Right lobe of liver (tissue), 6 donors: ENCODE measurements at regions not wholly inside any gene's neighbourhood (a gene's known extent, or its start where the extent isn't known, plus 50 kb on each side); places are given as distances from the start of the nearest gene placed in this dataset.

Source experiments
- ATAC-seq, 4 donors: fragments of 200-7000 bp; cut with Tn5 transposase; one replicate each; pipeline ENCODE4 v1.9.1; 2020; ENCODE audit warnings: mild to moderate bottlenecking in 4 of 4, moderate library complexity in 4 of 4
- DNase-seq, 3 donors: peaks; one replicate each; pipeline ENCODE4 v3.0.0-alpha.2; 2020
- H3K27ac ChIP-seq, 3 donors: fragments of 200-600 bp; one replicate each; pipeline ENCODE4 v1.8.0; 2022
- H3K27me3 ChIP-seq, 2 donors: fragments of 200-600 bp; one replicate each; pipeline ENCODE4 v1.8.0; 2022
- H3K36me3 ChIP-seq, 4 donors: fragments of 200-600 bp; sonication (generic) in 1 of 4; one replicate each; pipeline versions ENCODE4 v1.5.1 to v1.8.0; 2017 to 2022; ENCODE audit warnings: control low read depth in 1 of 4
- H3K4me1 ChIP-seq, 4 donors: fragments of 200-600 bp; sonication (generic) in 1 of 4; one replicate each; pipeline versions ENCODE4 v1.5.1 to v1.8.0; 2017 to 2022; ENCODE audit warnings: control low read depth in 1 of 4
- H3K4me3 ChIP-seq, 3 donors: fragments of 200-600 bp; one replicate each; pipeline ENCODE4 v1.8.0; 2022
- H3K9me3 ChIP-seq, 4 donors: fragments of 200-600 bp; sonication (generic) in 1 of 4; one replicate each; pipeline versions ENCODE4 v1.5.1 to v1.8.0; 2017 to 2022; ENCODE audit warnings: control low read depth in 1 of 4
- CTCF ChIP-seq, 4 donors: fragments of 200-600 bp in 3 of 4; fragments of 450-650 bp in 1 of 4; IDR thresholded peaks; one replicate each; pipeline versions ENCODE4 v1.5.1 to v1.8.0; 2016 to 2022; ENCODE audit warnings: antibody characterized with exemption in 4 of 4, mild to moderate bottlenecking in 2 of 4
- POLR2A ChIP-seq: fragments of 450-650 bp; IDR thresholded peaks from one replicate; pipeline ENCODE4 v1.6.1; 2017; ENCODE audit warnings: antibody characterized with exemption, mild to moderate bottlenecking
- WGBS: methylation state at CpG from one replicate; pipeline ENCODE4 v1.1.6; 2018; ENCODE audit warnings: low coverage, low lambda C conversion rate; ENCODE audit not compliant: insufficient coverage; ENCODE audit errors: missing lambda C conversion rate; 5-methylcytosine and 5-hydroxymethylcytosine counted together
- intact Hi-C, 2 donors: fragments of 100-400 bp; cut with DNase I; formaldehyde crosslinking; loops; one replicate each; pipeline versions ENCODE4 v1.11.2 to v1.14.1; 2022
- donor health status: DM: no; HTN: yes; CAD: no.
- donor health status: DM: no; HTN: no; CAD: no.
- donor health status: DM: no; HTN: no; CAD: no.
- donor health status: DM: no; HTN: yes; CAD: no.
- donor health status: DM: no; HTN: yes; CAD: no.

- WGBS: 61% methylated on average over 3 of the region's 3 CpGs
- DNase-seq: no peak
- intact Hi-C loops: no loop called here
- H3K9me3 ChIP-seq: no peaks in the 10 kb centered on the region
- no peaks in the 10 kb centered on the region for H3K27me3 ChIP-seq
- no peak overlapping the region for H3K27ac ChIP-seq
- H3K36me3 ChIP-seq: no peaks in the 10 kb centered on the region
- TF ChIP-seq POLR2A (no peak), CTCF (IDR thresholded peaks at IDR 0.05) (no peak)
- no peaks in the 10 kb centered on the region for H3K4me1 ChIP-seq
- ATAC-seq: no peak
- no peak overlapping the region for H3K4me3 ChIP-seq
These were observed 212.8 kb downstream of the MYCN start for GRCh38 chr2:16152928-16153753.

- no peak for DNase-seq
- no peak overlapping the region for H3K27ac ChIP-seq
- H3K4me1 ChIP-seq: no peaks in the 10 kb centered on the region
- intact Hi-C loops: no loop called here
- no peak overlapping the region for H3K4me3 ChIP-seq
- H3K36me3 ChIP-seq: no peaks in the 10 kb centered on the region
- no peaks in the 10 kb centered on the region for H3K9me3 ChIP-seq
- TF ChIP-seq POLR2A (no peak), CTCF (IDR thresholded peaks at IDR 0.05) (no peak)
- WGBS: 83% methylated on average over 5 of the region's 5 CpGs
- no peak for ATAC-seq
- no peaks in the 10 kb centered on the region for H3K27me3 ChIP-seq
These were observed 211.9 kb downstream of the MYCN start for GRCh38 chr2:16152071-16152927.

GRCh38 chr2:16151651-16152050 is 211.3 kb downstream of the MYCN start:
- WGBS: 69% methylated on average over 3 of the region's 4 CpGs
- no peaks in the 10 kb centered on the region for H3K4me1 ChIP-seq
- intact Hi-C loops: no loop called here
- H3K9me3 ChIP-seq: no peaks in the 10 kb centered on the region
- H3K27me3 ChIP-seq: no peaks in the 10 kb centered on the region
- ATAC-seq: no peak
- no peak overlapping the region for H3K4me3 ChIP-seq
- TF ChIP-seq POLR2A (no peak), CTCF (IDR thresholded peaks at IDR 0.05) (no peak)
- H3K36me3 ChIP-seq: no peaks in the 10 kb centered on the region
- H3K27ac ChIP-seq: no peak overlapping the region
- no peak for DNase-seq

GRCh38 chr2:16151281-16151570 is 210.9 kb downstream of the MYCN start:
- no peak for TF ChIP-seq CTCF (IDR thresholded peaks at IDR 0.05)
- no peak for TF ChIP-seq POLR2A
- Histone ChIP-seq H3K36me3 (no peaks in the 10 kb centered on the region), H3K9me3 (no peaks in the 10 kb centered on the region), H3K27ac (no peak overlapping the region), H3K4me1 (no peaks in the 10 kb centered on the region), H3K27me3 (no peaks in the 10 kb centered on the region), H3K4me3 (no peak overlapping the region)
- no peak for ATAC-seq
- DNase-seq: no peak
- WGBS: 92% methylated on average over 2 of the region's 3 CpGs
- intact Hi-C loops: no loop called here
